Gastroesophageal sphincter (tissue), 4 donors: ENCODE measurements at regions not wholly inside any gene's neighbourhood (a gene's known extent, or its start where the extent isn't known, plus 50 kb on each side); places are given as distances from the start of the nearest gene placed in this dataset.

Experiments
- ATAC-seq: fragments of 150-250 bp; one replicate; pipeline ENCODE4 v1.9.1; 2016; ENCODE audit warnings: mild to moderate bottlenecking, moderate library complexity
- H3K27ac ChIP-seq, 4 donors: fragments of 200-600 bp; sonication (generic) in 3 of 4; 1 replicate in 3 of 4; 2 replicates in 1 of 4; pipeline ENCODE4 v1.5.1; 2016 to 2019
- H3K27me3 ChIP-seq: fragments of 200-600 bp; sonication (generic); one replicate; pipeline ENCODE4 v1.5.1; 2019
- H3K36me3 ChIP-seq, 2 donors: fragments of 200-600 bp; sonication (generic); one replicate each; pipeline ENCODE4 v1.5.1; 2019; ENCODE audit warnings: control low read depth in 1 of 2
- H3K4me1 ChIP-seq, 3 donors: fragments of 200-600 bp; sonication (generic); 1 replicate in 2 of 3; 2 replicates in 1 of 3; pipeline ENCODE4 v1.5.1; 2016 to 2019; ENCODE audit warnings: control low read depth in 2 of 3
- H3K4me3 ChIP-seq, 2 donors: fragments of 200-600 bp; sonication (generic); one replicate each; pipeline ENCODE4 v1.5.1; 2019; ENCODE audit warnings: mild to moderate bottlenecking in 1 of 2, moderate library complexity in 1 of 2
- H3K9me3 ChIP-seq, 3 donors: fragments of 200-600 bp; sonication (generic); one replicate each; pipeline ENCODE4 v1.5.1; 2017 to 2019; ENCODE audit warnings: control low read depth in 2 of 3
- CTCF ChIP-seq, 4 experiments: fragments of 200-600 bp in 2 of 4; fragments of 450-650 bp in 2 of 4; sonication (generic) in 1 of 4; IDR thresholded peaks; one replicate each; pipeline ENCODE4 v1.5.1; 2017 to 2019; ENCODE audit warnings: antibody characterized with exemption in 4 of 4, mild to moderate bottlenecking in 2 of 4, moderate library complexity in 2 of 4
- EP300 ChIP-seq: sonication (generic); formaldehyde crosslinking; IDR thresholded peaks from one replicate; pipeline ENCODE4 v1.6.1; 2017; ENCODE audit warnings: antibody characterized with exemption, mild to moderate bottlenecking
- POLR2A ChIP-seq, 2 donors: fragments of 450-650 bp; IDR thresholded peaks; one replicate each; pipeline ENCODE4 v1.6.1; 2017; ENCODE audit warnings: antibody characterized with exemption in 2 of 2, mild to moderate bottlenecking in 2 of 2, moderate library complexity in 1 of 2
- POLR2AphosphoS5 ChIP-seq: sonication (generic); formaldehyde crosslinking; IDR thresholded peaks from one replicate; pipeline ENCODE4 v1.6.1; 2017; ENCODE audit warnings: antibody characterized with exemption
- WGBS, 2 donors: methylation state at CpG; one replicate each; pipeline ENCODE4 v1.1.5; 2018; ENCODE audit warnings: low coverage in 1 of 2; 5-methylcytosine and 5-hydroxymethylcytosine counted together

- no peak for TF ChIP-seq POLR2AphosphoS5
- TF ChIP-seq POLR2A (IDR thresholded peaks at IDR 0.05): no peak
- no peak for TF ChIP-seq EP300
- TF ChIP-seq CTCF (IDR thresholded peaks at IDR 0.05): no peak
- Histone ChIP-seq H3K36me3 (no peaks in the 10 kb centered on the region), H3K27ac (no peak overlapping the region), H3K4me1 (peaks cover 0 to 4% (median 0%) of the 10 kb centered on the region in 3 donors), H3K4me3 (no peak overlapping the region), H3K9me3 (no peaks in the 10 kb centered on the region), H3K27me3 (no peaks in the 10 kb centered on the region)
- WGBS, 2 donors: 74 to 82% methylated on average over 8 of the region's 8 CpGs
- ATAC-seq: no peak
These were observed 76.0 kb upstream of the SNRK start for GRCh38 chr3:43210049-43211027.

GRCh38 chr3:43207628-43208085 lies 78.7 kb upstream of the SNRK start:
- Histone ChIP-seq H3K4me3 (no peak overlapping the region), H3K27me3 (no peaks in the 10 kb centered on the region), H3K36me3 (no peaks in the 10 kb centered on the region), H3K4me1 (peaks cover 0 to 4% (median 0%) of the 10 kb centered on the region in 3 donors), H3K27ac (no peak overlapping the region), H3K9me3 (no peaks in the 10 kb centered on the region)
- no peak for TF ChIP-seq POLR2AphosphoS5
- no peak for ATAC-seq
- WGBS, 2 donors: 65 to 79% methylated on average over 3 of the region's 3 CpGs

DNA sequence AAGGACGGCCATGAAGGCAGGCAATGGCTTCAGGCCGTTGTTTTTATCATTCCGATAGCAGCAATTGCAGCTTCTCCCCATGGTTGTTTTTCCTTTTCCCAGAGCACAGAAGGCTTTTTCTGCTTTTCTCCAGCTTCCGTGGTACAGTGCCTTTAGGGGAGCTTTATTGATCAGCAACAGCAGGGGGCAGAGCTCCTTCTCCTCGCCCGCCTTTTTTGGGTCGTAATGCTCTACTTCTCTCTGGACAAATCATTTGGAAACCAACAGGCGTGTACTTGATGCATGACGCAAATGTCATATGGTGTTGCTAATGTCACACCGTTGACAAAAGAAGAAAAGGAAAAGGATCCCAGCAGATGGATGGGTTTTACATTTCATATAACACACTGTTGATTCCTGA lies 79.7 kb upstream of the SNRK start:
- ATAC-seq: no peak
- WGBS, 2 donors: 87 to 91% methylated on average over 10 of the region's 10 CpGs

GRCh38 chr3:43206105-43206504 lies 80.2 kb upstream of the SNRK start:
- Histone ChIP-seq H3K9me3 (no peaks in the 10 kb centered on the region), H3K4me3 (no peak overlapping the region), H3K36me3 (no peaks in the 10 kb centered on the region), H3K4me1 (peaks cover 0 to 4% (median 0%) of the 10 kb centered on the region in 3 donors), H3K27me3 (no peaks in the 10 kb centered on the region), H3K27ac (no peak overlapping the region)
- 64 to 100% methylated on average over 2 to 7 of the region's 7 CpGs for WGBS, 2 donors
- no peak for ATAC-seq
- no peak for TF ChIP-seq POLR2A (IDR thresholded peaks at IDR 0.05)
- no peak for TF ChIP-seq POLR2AphosphoS5
- no peak for TF ChIP-seq EP300
- TF ChIP-seq CTCF (IDR thresholded peaks at IDR 0.05): no peak

More for the DNA sequence above, 79.7 kb upstream of the SNRK start:
- no peaks in the 10 kb centered on the region for H3K36me3 ChIP-seq
- peaks cover 0 to 4% (median 0%) of the 10 kb centered on the region in 3 donors for H3K4me1 ChIP-seq
- no peaks in the 10 kb centered on the region for H3K9me3 ChIP-seq
- no peak overlapping the region for H3K4me3 ChIP-seq
- no peak overlapping the region for H3K27ac ChIP-seq
- H3K27me3 ChIP-seq: no peaks in the 10 kb centered on the region
- TF ChIP-seq CTCF (IDR thresholded peaks at IDR 0.05) (no peak), EP300 (no peak)

- peaks cover 0 to 14% (median 0%) of the 10 kb centered on the region in 3 donors for H3K9me3 ChIP-seq
- no peak for ATAC-seq
- 63 to 86% methylated on average over 1 of the region's 3 CpGs for WGBS, 2 donors
- H3K27me3 ChIP-seq: no peaks in the 10 kb centered on the region
- H3K27ac ChIP-seq: no peak overlapping the region
- no peak for TF ChIP-seq CTCF (IDR thresholded peaks at IDR 0.05)
- no peak overlapping the region for H3K4me3 ChIP-seq
- no peaks in the 10 kb centered on the region for H3K4me1 ChIP-seq
- no peaks in the 10 kb centered on the region for H3K36me3 ChIP-seq
These were observed 83.3 kb upstream of the SNRK start for GRCh38 chr3:43203022-43203421.
